ENCODE measurements at regions not wholly inside any gene's neighbourhood (a gene's known extent, or its start where the extent isn't known, plus 50 kb on each side); places are given as distances from the start of the nearest gene placed in this dataset.

DNA sequence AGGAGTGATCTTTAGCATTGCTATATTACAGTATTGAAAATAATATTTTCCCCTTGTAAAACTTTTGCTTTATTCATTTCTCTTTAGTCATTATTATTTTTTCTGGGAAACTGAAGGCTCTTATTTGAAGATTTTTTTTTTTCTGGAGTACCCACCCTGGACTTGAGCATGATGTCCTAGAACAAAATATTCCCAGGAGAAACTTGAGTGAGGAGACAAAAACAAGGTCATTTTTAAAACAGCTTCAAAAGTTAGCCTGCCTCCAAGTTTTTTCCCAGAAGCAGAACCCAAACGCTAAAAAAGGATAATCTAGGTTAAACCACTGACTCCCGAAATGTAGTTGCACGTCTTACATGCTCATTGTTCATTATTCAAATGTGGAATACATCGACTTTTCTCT, 160.2 kb upstream of the KCTD3 start:
- H4K8ac ChIP-seq (ENCODE audit: low read depth in 2 of 2, low read length in 2 of 2) = no peak overlapping the region
- H2AFZ ChIP-seq (replicated peaks; ENCODE audit: low read length, poor library complexity) = no peak overlapping the region
- H3K9me1 ChIP-seq (ENCODE audit: insufficient read depth, low read length) = no peaks in the 10 kb centered on the region
- dilution Hi-C loops (cut with HindIII; ENCODE audit: low sequenced_read_pairs, unreplicated experiment) = no loop called here
- H3K4me2 ChIP-seq (ENCODE audit: low read depth, low read length) = no peak overlapping the region
- no peaks in the 10 kb centered on the region for H3K27me3 ChIP-seq (ENCODE audit: control insufficient read depth, insufficient read depth, low read length)
- no peak overlapping the region for H2BK15ac ChIP-seq (ENCODE audit: low read depth, low read length)
- no peak overlapping the region for H2BK20ac ChIP-seq (ENCODE audit: low read depth, low read length)
- no peak overlapping the region for H3K56ac ChIP-seq (ENCODE audit: extremely low read depth, insufficient read depth, low read length)
- H4K5ac ChIP-seq (ENCODE audit: low read depth, low read length) = no peak overlapping the region
- no peak overlapping the region for H3K23ac ChIP-seq (ENCODE audit: low read depth, low read length)
- H4K91ac ChIP-seq (ENCODE audit: insufficient read depth, low read depth, low read length) = no peak overlapping the region
- no peak overlapping the region for H3K9ac ChIP-seq (ENCODE audit: low read depth, low read length)
- H2AK9ac ChIP-seq (replicated peaks; ENCODE audit: low read depth, low read length, poor library complexity) = no peak overlapping the region
- H3K4ac ChIP-seq (ENCODE audit: low read depth, low read length) = no peak overlapping the region
- ATAC-seq (ENCODE audit: low read depth) (no peak), DNase-seq (no peak)
- no peaks in the 10 kb centered on the region for H4K20me1 ChIP-seq (ENCODE audit: insufficient read depth, low read length)
- H3K9me3 ChIP-seq (ENCODE audit: control insufficient read depth, insufficient read depth, low read length) = no peaks in the 10 kb centered on the region
- H2BK120ac ChIP-seq (ENCODE audit: low read depth, low read length) = no peak overlapping the region
- TF ChIP-seq CEBPB (IDR thresholded peaks at IDR 0.05; ENCODE audit: low read depth, low read length) = no peak
- TF ChIP-seq CHD1 (IDR thresholded peaks at IDR 0.05; ENCODE audit: low read depth, low read length) = no peak
- TF ChIP-seq RAD21 (IDR thresholded peaks at IDR 0.05; ENCODE audit: low read length) = no peak
- TF ChIP-seq NFE2L2 (IDR thresholded peaks at IDR 0.05; ENCODE audit: low read depth, low read length) = no peak
- no peak for TF ChIP-seq POLR2A (IDR thresholded peaks at IDR 0.05; ENCODE audit: low read depth, low read length)
- no peak for TF ChIP-seq BHLHE40 (IDR thresholded peaks at IDR 0.05; ENCODE audit: low read depth, low read length)
- no peak for TF ChIP-seq SMC3 (IDR thresholded peaks at IDR 0.05; ENCODE audit: low read depth, low read length)
- TF ChIP-seq MAFK (IDR thresholded peaks at IDR 0.05; ENCODE audit: low read depth, low read length) = no peak
- BruUV-seq (replicated peaks) = no TSS peak
- no CpG with 5 or more reads among the region's 4 CpGs for WGBS, 2 experiments (ENCODE audit: extremely low coverage in 2 of 2, insufficient read length in 1 of 2)
- no peak overlapping the region for H3K4me3 ChIP-seq (ENCODE audit: insufficient read depth, low read depth, low read length)
- H3K4me1 ChIP-seq (ENCODE audit: control insufficient read depth, insufficient read depth, low read length) = no peaks in the 10 kb centered on the region
- ChIA-PET POLR2A (ENCODE audit: unreplicated experiment) (no interaction called here), CTCF (no interaction called here)
- intact Hi-C loops (cut with micrococcal nuclease) = no loop called here
- no peaks in the 10 kb centered on the region for H3K36me3 ChIP-seq (ENCODE audit: control insufficient read depth, insufficient read depth, low read length)
- H2BK5ac ChIP-seq (ENCODE audit: low read depth, low read length, poor library complexity, severe bottlenecking) = no peak overlapping the region
- no peak overlapping the region for H3K18ac ChIP-seq (ENCODE audit: low read depth, low read length)
- in situ Hi-C loops (cut with MboI; ENCODE audit: low sequenced_read_pairs) = no loop called here
- no peak overlapping the region for H3K14ac ChIP-seq (replicated peaks; ENCODE audit: low read depth, low read length)
- H3K27ac ChIP-seq (ENCODE audit: insufficient read depth, low read length) = no peak overlapping the region
- H2AK5ac ChIP-seq (ENCODE audit: low read depth, low read length) = no peak overlapping the region
- H3K79me1 ChIP-seq (ENCODE audit: low read depth in 1 of 2, low read length in 2 of 2) = no peaks in the 10 kb centered on the region

Measured in IMR-90 (cell line).